Middle frontal gyrus (tissue), 1 donor: ENCODE measurements at regions not wholly inside any gene's neighbourhood (a gene's known extent, or its start where the extent isn't known, plus 50 kb on each side); places are given as distances from the start of the nearest gene placed in this dataset.

Source experiments
- DNase-seq: peaks from one replicate; pipeline ENCODE4 v3.0.0-alpha.2; 2015; ENCODE audit warnings: low spot score; ENCODE audit errors: extremely low spot score

DNA sequence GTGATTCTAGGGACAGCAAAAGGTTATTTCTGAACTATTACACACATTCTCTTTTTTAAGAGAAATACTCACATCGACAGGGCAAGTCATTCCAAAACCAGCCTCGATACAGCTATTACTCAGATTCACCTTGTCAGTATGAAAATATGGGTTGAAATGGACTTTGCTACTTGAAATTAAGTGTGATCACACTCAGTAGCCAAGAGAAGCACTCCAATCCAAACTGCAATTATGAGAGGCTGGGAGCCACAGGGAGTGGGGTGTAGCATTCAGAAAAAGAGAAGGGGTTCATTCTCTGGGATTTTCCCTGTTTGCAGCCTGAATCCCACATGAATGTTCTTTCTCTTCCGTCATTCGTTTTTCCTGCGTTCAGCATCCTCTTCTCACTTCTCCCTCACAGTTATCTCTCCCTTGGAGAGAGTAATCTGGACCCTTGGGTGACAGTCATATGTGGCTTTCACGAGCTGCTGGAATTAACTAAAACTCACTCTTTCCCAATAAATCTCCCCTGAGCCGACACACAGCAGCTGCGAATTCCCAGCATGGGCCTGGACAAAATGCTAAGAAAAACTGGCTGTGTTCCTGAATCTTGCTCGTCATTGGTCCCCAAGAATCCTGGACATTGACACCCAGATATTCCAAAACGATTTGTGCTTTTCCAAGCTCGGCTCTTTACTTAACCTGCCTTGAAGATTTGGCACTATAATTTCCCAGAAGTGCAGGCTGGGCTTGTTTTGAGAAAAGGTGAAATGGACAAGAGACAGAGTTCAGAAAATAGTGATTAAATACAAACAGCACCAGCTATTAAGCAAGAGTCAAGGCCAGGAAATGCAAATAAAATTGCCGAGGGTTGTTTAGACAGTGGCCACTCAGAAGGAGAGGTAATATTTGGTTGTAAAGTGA lies 199.5 kb upstream of the PLEKHG7 start:
- DNase-seq: no peak

DNA sequence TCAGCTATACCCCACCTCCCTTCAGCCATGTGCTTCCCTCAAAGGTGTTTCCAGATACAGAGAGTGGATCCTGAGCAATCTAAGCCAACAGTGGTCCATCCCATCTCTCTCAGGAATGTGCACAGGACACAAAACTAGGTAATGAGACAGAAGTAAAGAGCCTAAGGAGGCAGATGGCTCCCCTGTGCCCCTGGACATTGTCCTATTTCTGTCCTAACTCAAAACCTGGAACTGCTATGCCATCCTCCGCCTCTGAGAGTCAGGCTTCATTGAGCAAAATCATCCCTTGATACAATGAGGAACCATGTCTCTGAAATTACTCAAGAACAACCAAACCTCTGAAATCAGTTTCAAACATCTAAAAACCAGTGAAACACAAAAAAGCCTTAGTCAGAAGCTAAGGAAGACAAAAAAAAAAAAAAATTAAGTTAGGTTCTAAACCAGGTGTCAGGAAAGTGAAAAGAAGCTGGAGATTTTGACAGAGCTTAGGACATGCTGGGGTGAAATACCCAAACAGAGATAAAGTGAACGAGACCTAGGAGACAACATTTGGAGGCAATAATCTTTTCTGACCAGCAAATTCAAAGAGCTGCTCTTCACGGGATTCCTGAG lies 200.3 kb upstream of the PLEKHG7 start:
- no peak for DNase-seq

DNA sequence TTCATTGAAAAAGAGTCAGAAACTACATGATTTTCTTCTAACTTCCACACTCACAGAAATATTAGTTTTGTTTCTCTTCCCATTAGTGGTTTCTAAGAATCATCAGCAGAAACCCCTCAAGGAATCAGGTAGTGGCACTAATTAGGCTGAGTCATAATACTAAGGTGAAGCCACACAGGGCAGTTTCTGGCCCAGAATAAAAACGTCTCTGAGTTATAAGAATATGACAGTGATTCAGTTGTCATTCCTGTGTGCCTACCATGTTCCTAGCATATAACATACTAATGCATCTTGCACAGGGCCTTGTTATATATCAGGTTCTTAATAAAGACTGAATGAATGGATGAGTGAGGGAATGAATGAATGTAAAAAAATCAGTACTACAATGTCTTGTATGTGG lies 206.0 kb upstream of the PLEKHG7 start:
- DNase-seq: no peak

DNA sequence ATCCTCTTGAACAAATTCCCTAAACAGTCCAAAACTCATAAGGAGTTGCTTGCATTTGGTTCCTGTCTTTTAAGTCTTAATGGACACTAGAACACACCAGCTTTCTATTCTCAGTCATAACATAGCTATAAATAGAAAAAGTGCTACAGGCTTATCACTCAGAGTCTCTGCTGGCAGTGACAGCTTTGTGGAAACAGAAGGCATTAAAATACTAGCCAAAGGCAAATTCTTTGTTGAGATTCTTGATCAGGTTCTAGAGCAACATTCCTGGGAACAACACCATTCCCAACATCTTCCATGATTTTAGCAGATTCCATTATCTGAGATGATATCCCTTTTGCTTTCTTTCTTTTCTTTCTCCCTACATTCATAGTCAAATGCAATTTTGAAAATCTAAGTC lies 207.7 kb upstream of the PLEKHG7 start:
- DNase-seq: no peak

DNA sequence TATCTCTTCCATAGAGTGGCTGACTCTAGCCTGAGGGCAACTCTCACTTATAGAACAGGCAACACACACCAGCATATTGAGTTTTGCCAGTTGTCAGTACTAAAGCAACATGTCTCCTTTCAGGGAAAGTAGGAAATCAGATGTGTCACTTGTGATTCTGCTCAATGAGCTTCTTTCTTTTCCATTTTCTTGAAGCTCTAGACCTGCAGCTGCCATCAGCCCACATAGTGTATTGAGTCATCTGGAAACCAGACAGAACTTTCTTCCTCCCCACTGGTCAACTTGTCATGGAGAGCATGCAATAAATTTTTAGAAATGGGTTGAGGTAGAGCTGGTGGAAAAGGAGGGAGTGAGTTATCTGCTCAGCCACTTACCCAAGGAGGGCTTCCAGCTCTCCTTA lies 209.0 kb upstream of the PLEKHG7 start:
- DNase-seq: no peak

DNA sequence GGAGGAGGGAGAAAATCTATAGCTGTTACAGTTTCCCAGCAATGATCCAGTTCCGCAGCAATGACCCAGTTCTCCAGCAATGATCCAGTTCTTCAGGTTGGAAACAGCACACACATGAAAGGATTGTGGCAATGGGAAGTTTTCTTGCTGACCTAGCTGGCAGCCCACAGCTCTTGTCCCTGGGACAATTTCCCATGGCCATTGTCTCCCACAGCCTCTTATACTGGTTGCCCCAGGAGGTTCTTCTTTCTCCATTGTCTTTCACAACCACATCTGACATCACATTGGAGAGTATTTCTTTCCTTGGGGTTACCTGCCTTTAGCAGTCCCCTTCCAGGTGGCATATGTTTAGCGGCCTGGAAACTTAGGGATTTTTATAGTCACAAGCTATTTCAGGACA lies 209.8 kb upstream of the PLEKHG7 start:
- no peak for DNase-seq

DNA sequence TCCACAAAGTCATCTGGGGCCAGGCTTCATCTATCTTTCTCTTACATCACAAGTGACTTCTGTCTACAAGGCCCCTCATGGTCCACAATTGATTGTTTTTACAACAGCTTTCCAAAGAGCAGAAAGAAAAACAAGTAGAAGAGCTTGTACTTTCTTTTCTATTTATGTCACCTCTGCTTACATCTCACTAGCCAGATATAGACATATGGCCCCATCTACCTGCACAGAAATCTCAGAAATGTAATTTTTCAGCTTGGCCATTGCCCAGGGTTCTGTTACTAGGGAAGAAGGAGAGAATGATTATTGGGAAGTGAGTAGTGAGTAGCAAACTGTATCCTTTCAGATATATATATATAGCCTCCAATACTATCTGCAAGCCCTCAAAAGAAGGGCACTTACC lies 210.5 kb upstream of the PLEKHG7 start:
- no peak for DNase-seq

DNA sequence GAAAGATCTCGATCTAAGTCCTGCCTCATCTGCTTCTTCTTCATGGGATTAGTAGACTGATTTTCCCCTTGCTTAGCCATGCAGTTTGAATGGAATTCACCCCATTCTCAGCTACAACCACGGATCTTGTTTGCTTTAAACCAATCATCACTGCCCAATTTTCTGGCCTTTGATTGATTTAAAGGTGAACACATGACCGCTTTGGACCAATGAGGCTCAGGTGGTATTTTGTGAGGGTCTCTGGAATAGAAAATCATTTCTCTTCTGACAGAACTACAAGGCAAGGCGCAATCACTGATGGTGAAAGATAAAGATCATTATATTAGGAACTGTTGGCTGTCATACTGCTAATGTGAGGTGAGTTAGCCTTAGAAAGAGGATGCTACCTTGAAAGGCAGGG lies 213.0 kb upstream of the PLEKHG7 start:
- DNase-seq: no peak

DNA sequence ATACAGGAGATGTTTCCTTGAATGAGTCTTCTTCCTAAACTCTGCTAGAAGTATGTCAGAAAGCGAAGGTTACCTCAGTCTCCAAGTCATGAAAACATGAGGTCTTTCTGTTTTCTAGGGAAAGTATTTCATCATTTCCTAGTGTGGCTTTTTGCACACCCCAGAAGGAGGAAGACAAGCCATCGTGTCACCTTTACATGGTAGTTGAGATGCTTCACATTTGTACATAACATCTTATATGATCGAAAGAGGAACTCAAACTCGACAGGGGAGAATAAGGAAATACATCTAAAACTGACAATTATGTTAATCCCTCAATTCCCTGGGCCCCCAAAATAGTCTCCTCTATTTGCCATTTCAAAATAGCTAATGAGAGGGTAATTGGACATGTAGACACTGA lies 214.1 kb upstream of the PLEKHG7 start:
- no peak for DNase-seq

DNA sequence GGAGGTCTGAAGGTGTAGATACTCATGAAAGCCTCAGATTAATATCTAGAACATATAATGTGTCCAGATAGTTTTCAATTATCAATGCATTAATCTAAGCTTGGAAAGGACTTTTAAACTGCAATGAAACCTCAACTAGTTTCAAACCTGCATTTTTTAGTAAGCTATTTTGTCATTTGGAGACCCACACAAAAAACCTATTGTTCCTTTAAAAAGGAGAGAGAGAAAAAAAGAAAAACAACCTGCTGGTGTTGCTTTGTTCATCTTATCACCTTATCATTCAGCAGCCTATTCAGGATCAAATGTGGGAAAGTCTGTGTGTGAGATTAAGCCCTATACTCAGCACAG lies 215.7 kb upstream of the PLEKHG7 start:
- DNase-seq: no peak

DNA sequence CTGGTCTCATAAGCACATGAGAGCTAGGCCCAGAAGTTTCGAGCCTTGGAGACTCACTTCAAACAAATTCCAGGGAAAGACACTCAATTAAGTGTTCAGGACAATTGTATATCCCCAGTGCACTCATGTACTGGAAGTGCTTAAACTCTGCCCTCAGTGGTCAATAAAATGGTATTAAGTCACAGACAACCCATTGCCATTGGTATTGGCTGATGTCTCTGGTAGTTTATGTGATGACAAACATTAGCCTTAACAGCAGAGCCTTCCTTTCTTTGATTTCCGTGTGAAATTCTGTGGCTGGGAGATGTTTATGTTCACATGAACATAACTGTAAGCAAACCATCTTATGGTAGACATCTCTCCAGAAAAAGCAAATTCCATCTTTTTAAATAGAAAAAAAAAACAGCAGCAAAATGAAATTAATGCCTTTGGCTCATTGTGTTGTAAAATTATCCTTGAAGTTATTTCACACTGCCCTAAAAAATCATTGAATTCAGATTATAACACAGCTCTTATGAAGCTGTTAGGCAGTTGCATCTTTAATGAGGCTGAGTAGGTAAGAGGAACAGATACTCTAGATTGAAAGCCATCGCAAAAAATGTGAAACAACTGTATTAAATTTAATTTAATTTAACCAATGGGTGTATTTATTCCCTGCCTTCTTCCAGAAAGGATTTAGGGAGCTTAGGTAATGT lies 216.2 kb upstream of the PLEKHG7 start:
- no peak for DNase-seq

DNA sequence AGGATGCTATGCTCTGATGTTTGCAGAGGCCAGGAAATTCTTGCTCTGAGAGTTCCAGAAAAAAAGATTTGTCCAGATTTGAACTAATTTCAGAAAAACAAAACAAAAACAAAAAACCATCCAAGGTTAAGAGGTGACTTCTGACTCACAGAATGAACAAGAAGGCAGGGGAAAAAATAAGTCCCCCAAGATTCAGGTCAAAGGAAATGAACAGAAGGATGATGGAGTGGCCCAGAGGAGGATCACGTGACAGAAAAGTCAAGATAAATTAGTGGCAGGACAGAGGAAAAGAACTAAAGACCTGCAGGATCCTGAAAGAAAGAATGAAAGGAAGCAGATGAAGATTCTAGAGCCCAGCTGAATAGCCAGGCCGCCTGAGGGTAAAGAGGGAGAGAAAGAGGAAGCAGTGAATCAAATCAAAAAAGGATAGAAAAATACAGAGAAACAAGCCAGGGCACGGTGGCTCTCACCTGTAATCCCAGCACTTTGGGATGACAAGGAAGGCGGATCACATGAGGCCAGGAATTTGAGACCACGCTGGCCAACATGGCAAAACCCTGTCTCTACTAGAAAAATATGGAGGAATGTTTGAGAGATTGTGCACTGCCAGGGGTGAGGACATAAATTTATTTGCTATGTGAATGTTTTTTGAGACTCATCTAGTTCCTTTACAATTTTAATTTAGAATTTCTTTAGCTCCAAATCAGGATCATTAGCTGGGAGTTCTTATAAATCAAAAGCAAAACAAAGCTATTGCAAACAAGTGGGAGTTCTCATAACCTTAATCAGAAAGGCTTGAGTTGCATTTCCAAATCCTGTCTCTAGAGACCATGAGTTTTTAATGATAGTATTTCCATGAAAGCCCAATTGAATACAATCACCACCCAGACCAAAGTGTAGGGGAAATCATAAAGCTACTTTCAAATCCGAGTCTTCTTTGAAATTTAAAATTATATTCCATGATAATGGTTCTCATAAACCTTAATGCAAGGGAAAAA lies 217.1 kb upstream of the PLEKHG7 start:
- no peak for DNase-seq

DNA sequence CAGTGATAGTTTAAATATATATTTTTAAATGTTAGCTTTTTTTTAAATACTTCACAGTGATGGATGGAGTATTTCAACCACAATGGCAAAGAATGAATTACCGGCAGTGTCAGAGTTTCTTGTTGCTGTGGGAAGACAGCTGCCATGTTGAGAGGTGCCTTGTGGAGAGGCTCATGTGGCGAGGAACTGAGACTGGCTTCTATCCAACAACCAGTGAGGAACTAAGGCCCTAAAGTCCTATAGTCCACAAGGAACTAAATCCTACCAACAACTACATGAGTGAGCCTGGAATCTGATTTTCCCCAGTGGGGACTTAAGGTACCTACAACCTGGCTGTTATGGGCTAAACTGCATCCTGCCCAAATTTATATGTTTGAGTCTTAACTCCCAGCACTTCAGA lies 220.2 kb upstream of the PLEKHG7 start:
- DNase-seq: no peak

DNA sequence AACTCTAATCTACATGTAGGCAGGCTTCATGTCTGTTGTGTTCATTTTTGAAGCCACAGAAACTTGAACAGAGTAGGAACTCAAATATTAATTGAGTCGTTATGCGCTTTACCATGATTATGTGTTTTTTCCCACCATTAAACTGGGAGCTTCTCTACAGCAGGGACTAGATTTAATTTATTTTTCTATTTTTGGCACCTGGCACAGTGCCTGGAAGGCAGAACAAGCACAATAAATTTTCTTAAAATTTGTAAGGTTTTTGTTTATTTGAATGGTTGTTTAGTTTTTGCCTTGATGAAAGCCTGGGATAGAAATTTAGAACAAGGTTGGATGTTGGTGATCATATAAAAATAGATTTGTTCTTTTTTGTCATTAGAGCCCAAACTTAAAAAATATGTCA lies 221.7 kb upstream of the PLEKHG7 start:
- no peak for DNase-seq

DNA sequence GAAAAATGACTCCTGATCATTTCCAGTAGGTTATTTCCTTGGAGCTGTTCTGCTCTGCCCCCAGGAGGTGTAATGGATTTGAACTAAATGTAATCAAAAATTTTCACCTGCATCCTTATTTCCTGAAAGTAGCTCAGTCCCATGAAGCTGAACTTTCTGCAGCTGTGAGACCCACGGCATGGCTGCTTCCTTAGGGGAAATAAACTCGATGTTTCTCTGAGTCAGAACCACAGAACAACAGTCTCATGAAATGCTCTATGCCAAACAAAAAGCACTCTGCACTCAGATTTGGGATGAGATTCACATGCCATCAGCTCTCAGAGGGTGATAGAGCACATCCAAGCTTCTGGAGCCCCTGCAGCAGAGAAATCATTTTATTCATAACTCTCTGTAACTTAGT lies 224.1 kb upstream of the PLEKHG7 start:
- DNase-seq: no peak

DNA sequence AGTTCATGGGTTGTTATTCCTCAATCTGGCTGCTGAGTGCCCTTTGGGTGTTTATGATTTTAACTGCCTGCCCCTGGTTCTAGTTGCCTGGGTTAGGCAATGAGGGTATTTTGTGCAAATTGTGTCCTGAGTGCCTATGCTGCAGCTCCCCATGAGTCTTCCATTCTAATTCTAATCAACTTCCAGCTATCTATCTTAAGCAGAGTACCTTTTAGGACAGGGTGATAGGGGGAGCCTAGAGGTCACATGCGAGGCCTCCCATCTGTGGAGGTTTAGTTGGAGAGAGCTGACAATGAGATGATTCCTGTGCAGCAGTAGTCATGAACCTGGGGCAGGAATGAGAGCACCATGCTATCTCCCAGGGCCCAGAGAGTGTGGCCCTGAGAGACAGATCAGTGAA lies 225.9 kb upstream of the PLEKHG7 start:
- DNase-seq: no peak

DNA sequence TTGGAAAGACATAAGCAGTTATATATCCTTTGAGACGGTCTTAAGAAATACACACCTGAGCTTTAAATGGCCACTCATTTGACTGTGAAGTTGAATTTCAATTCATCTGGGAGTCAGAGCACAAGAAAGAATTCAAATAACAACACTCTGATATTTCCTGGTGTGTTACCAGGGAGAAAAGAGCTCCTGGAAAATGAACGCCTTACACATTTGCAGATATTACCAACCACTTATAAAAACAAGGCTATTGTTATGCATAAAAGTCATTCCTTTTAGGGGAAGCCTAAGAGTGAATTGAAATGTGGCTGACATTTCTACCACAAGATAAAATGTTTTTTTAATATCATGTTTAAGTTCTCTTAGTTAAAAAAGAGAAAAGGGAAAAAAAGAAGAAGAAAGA lies 229.2 kb upstream of the PLEKHG7 start:
- DNase-seq: no peak

DNA sequence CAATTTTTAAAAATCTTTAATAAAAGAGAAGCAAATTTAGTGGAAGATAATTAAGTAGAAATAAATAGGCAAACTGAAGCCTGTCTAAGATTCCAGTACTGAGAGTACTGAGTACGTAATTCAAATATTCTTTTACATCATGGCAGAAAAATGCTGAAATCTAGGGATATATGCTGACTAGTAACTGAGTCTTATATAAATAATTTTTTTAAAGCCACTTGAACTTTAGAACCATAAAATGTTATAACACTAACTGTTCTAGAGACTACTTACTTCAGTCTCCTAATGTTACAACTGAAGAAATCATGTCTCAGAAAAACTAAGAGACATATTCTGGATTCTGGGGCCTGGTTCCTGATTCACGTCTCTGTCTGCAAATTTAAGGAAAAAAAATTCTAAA lies 230.6 kb upstream of the PLEKHG7 start:
- no peak for DNase-seq

DNA sequence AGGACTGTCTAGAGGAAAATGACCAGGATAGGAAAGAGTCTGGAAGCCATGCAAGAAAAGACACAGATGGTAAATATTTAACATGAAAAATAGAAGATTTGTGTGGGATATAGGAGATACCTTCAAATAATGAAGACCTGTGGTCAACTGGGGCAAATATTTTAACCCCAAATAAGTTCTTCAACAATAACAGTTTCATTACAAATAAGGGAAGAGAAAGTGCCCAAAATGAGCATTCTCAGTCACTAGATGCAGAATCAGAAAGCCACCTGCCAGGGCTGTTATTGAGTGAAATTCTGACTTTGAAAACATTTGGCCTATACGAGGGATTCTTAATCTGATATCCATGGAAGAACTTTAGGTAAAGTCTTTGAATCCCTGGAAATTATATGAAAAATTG lies 231.2 kb upstream of the PLEKHG7 start:
- DNase-seq: no peak

DNA sequence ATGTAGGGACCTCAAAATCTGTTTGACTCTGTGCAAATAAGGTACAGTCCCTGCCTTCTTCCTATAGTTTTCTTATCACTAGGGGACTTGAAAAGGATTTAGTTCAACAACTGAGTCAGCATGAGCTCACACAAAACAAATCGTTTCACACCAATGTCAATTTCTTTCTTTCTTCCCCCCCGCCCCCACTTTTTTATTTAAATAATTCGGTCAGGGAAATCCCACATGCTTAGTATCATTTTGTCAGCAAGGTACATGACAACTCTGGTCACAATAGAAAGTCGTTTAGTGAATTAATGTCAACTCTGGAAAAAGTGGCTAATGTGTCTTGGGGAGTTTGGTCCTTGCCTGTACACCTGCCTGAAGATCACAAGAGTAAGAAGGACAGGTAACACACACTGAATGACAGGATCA lies 232.2 kb upstream of the PLEKHG7 start:
- no peak for DNase-seq

DNA sequence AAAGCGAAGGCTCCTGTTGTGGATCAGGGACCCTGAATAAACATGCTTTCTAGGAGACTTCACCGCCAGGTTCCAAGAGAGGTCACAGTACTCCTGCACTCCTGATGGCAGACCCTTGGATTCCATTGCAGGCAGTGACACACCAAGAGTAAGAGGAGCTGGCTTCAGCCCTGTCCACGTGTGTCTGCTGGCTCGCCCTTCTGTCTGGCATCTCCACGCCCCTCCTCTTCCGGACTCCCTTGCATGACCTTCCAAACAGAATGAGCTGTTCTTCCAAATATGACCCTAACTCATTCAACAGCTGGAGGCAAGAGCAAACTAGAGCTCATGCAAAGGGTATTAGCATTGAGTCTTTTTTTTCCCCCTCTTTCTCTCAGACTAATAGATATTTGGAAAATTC lies 233.0 kb upstream of the PLEKHG7 start:
- no peak for DNase-seq
